ENCODE measurements at regions not wholly inside any gene's neighbourhood (a gene's known extent, or its start where the extent isn't known, plus 50 kb on each side); places are given as distances from the start of the nearest gene placed in this dataset.

GRCh38 chr6:147087641-147088040, 116.6 kb upstream of the STXBP5 start:
- Histone ChIP-seq H3K36me3 (no peaks in the 10 kb centered on the region), H3K9me3 (peaks cover 0 to 8% (median 0%) of the 10 kb centered on the region in 4 donors), H3K27me3 (no peaks in the 10 kb centered on the region), H3K27ac (no peak overlapping the region), H3K4me1 (no peaks in the 10 kb centered on the region), H3K4me3 (no peak overlapping the region)
- TF ChIP-seq EP300 (IDR thresholded peaks at IDR 0.05) (no peak), POLR2A (IDR thresholded peaks at IDR 0.05) (no peak)
- TF ChIP-seq, protein P1, sequence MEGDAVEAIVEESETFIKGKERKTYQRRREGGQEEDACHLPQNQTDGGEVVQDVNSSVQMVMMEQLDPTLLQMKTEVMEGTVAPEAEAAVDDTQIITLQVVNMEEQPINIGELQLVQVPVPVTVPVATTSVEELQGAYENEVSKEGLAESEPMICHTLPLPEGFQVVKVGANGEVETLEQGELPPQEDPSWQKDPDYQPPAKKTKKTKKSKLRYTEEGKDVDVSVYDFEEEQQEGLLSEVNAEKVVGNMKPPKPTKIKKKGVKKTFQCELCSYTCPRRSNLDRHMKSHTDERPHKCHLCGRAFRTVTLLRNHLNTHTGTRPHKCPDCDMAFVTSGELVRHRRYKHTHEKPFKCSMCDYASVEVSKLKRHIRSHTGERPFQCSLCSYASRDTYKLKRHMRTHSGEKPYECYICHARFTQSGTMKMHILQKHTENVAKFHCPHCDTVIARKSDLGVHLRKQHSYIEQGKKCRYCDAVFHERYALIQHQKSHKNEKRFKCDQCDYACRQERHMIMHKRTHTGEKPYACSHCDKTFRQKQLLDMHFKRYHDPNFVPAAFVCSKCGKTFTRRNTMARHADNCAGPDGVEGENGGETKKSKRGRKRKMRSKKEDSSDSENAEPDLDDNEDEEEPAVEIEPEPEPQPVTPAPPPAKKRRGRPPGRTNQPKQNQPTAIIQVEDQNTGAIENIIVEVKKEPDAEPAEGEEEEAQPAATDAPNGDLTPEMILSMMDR (IDR thresholded peaks at IDR 0.05) = no peak
- no peak for DNase-seq (ENCODE audit: low spot score in 2 of 2)

GRCh38 chr6:147088861-147089260, 115.4 kb upstream of the STXBP5 start:
- no peak for DNase-seq (ENCODE audit: low spot score in 2 of 2)
- H3K36me3 ChIP-seq = no peaks in the 10 kb centered on the region
- peaks cover 0 to 8% (median 0%) of the 10 kb centered on the region in 4 donors for H3K9me3 ChIP-seq
- TF ChIP-seq EP300 (IDR thresholded peaks at IDR 0.05) = no peak
- TF ChIP-seq, protein P1 (IDR thresholded peaks at IDR 0.05) = no peak
- TF ChIP-seq POLR2A (IDR thresholded peaks at IDR 0.05) = no peak
- no peaks in the 10 kb centered on the region for H3K27me3 ChIP-seq
- H3K27ac ChIP-seq = no peak overlapping the region
- no peaks in the 10 kb centered on the region for H3K4me1 ChIP-seq
- WGBS, 2 donors = 71 to 90% methylated on average over 1 of the region's 1 CpG
- no peak overlapping the region for H3K4me3 ChIP-seq

GRCh38 chr6:147095316-147095715, 108.9 kb upstream of the STXBP5 start:
- TF ChIP-seq, protein P1 (IDR thresholded peaks at IDR 0.05) = no peak
- no peak for TF ChIP-seq POLR2A (IDR thresholded peaks at IDR 0.05)
- TF ChIP-seq EP300 (IDR thresholded peaks at IDR 0.05) = no peak

DNA sequence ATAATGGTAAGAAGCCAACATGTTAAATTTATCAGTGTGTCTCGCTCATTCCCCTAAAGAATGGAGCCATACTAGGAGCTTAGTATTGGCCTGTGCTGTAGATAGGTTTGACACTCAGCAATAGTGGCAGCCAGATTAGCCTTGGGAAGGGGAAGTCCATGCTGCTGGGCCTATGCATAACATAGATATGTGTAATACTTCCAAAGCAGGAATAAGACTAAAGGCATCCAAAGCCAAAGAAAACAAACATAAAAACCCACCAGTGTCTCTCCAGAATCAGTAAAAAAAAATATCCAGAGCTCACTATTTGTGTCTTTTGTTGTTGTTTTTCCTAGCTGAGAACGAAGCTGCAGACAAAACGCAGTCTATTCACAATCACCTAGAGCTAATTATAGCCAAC, 104.2 kb upstream of the STXBP5 start:
- WGBS, 2 donors = 58 to 72% methylated on average over 3 of the region's 3 CpGs
- Histone ChIP-seq H3K4me1 (no peaks in the 10 kb centered on the region), H3K27ac (no peak overlapping the region), H3K4me3 (no peak overlapping the region), H3K36me3 (no peaks in the 10 kb centered on the region), H3K9me3 (no peaks in the 10 kb centered on the region), H3K27me3 (no peaks in the 10 kb centered on the region)
- DNase-seq (ENCODE audit: low spot score in 2 of 2) = no peak
- no peak for TF ChIP-seq POLR2A (IDR thresholded peaks at IDR 0.05)
- TF ChIP-seq, protein P1 (IDR thresholded peaks at IDR 0.05) = no peak

More at GRCh38 chr6:147095316-147095715, 108.9 kb upstream of the STXBP5 start:
- Histone ChIP-seq H3K27ac (no peak overlapping the region), H3K4me1 (no peaks in the 10 kb centered on the region), H3K27me3 (no peaks in the 10 kb centered on the region), H3K36me3 (no peaks in the 10 kb centered on the region), H3K9me3 (no peaks in the 10 kb centered on the region), H3K4me3 (no peak overlapping the region)
- no peak for DNase-seq (ENCODE audit: low spot score in 2 of 2)
- WGBS, 2 donors = 93 to 98% methylated on average over 3 of the region's 3 CpGs

DNA sequence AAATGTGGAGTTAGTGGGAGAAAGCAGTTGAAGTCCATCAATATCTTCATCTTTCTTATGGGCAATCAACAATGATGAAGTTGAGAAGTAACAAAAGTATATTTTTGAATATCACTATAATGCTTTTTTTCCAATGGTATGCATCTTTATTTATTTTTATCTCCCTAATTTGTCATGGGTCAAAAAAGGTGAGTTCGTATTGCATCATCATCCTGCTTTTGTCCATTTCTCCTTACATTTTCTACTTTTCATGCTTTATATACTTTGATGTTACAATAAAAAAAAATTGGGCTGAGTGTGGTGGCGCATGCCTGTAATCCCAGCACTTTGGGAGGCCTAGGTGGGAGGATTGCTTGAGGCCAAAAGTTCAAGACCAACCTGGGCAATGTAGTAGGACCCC, 101.2 kb upstream of the STXBP5 start:
- TF ChIP-seq, protein P1 (IDR thresholded peaks at IDR 0.05) = no peak
- TF ChIP-seq POLR2A (IDR thresholded peaks at IDR 0.05) (no peak), EP300 (IDR thresholded peaks at IDR 0.05) (no peak)
- DNase-seq (ENCODE audit: low spot score in 2 of 2) = no peak
- H3K27ac ChIP-seq = no peak overlapping the region
- 93 to 97% methylated on average over 2 of the region's 2 CpGs for WGBS, 2 donors
- no peaks in the 10 kb centered on the region for H3K4me1 ChIP-seq
- H3K9me3 ChIP-seq = no peaks in the 10 kb centered on the region
- H3K4me3 ChIP-seq = no peak overlapping the region
- no peaks in the 10 kb centered on the region for H3K27me3 ChIP-seq
- no peaks in the 10 kb centered on the region for H3K36me3 ChIP-seq
